Ureter (tissue), 1 donor: ENCODE measurements at regions not wholly inside any gene's neighbourhood (a gene's known extent, or its start where the extent isn't known, plus 50 kb on each side); places are given as distances from the start of the nearest gene placed in this dataset.

Experiments used
- DNase-seq: peaks from one replicate; pipeline ENCODE4 v3.0.0-alpha.2; 2020; ENCODE audit warnings: low spot score
- donor health status: DM: yes; HTN: yes; CAD: no.

- no peak for DNase-seq
Observed at GRCh38 chr4:147360301-147360700, 120.6 kb upstream of the EDNRA start.

GRCh38 chr4:147361726-147362125, 119.2 kb upstream of the EDNRA start:
- no peak for DNase-seq

DNA sequence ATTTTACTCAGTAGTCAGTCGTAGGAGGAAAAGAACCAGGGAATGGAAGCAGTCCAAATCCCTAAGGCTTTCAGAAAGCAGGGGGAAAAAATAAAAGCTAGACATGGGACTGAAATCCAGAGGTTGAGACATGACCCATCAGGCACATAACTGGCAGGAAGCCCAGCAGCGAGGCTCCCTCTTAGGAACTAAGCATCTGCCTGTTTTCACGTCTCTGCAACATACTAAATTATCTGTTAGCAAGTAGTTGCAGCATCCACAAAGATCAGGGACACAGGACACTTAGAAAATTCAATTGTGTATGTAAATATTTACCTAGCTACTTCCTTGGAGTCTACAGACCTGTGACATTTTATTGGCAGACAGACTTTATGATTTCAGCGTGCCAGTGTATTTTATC, 118.0 kb upstream of the EDNRA start:
- DNase-seq, result peak; percentile 64

DNA sequence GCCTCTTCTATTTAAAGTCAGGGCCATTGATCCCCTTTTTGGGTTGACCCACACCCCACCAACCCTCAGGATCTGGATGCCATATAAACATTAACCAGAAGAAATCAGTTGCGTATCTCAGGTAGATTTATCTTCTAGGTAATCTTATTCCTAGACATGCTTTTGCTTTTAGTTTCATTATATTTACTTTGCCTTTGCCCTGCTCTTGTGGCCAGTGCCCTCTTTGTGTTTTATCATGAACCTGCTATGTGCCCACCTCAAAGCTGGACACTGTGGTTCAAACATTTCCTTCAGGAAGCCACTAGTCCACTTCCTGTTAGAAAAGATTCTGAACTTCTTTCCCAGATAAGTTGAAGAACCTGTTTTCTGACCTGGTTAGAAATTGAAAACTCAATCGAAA, 117.4 kb upstream of the EDNRA start:
- DNase-seq, result no peak

- no peak for DNase-seq
Observed at GRCh38 chr4:147365396-147365795, 115.5 kb upstream of the EDNRA start.

DNA sequence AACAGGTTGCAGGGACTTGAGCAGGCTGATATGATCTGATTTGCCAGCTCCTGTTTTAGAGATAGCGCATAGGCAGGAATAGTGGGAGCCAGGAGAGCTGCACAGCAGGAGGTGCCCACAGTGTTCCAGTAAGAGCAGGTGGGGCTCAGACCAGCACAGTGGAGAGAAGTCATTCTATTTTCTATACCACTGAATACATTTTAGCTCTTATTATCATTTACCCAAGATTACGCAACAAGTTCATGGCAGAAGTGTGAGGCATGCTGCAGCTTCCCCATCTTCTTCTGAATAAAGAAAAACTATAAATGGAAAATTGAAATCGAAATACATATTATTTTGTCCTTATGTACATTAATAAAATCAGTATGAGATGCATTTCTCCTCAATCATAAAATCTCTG, 114.7 kb upstream of the EDNRA start:
- no peak for DNase-seq

GRCh38 chr4:147367891-147368290, 113.0 kb upstream of the EDNRA start:
- DNase-seq, result no peak

GRCh38 chr4:147368948-147369347, 111.9 kb upstream of the EDNRA start:
- no peak for DNase-seq

DNA sequence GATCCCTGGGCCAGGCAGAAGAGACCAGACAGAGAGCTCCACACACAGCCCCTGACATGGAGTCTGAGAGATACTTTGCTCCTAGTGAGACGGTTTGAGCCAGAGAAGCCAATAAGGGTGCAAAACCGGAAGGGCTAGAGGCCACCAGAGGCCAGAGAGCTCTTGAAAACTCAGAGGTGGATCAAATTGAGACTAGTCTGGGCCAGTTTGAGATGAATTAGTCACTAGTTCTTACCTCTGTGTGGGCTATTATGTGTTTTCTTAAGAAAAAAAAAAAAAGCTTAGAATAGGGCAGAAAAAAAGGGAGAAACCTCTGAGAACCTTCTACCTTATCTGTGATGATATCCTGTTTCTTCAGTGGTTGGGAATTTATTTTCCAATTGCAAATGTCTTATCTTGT, 110.4 kb upstream of the EDNRA start:
- no peak for DNase-seq

- no peak for DNase-seq
Observed at GRCh38 chr4:147370881-147371280, 110.0 kb upstream of the EDNRA start.

- no peak for DNase-seq
Observed at GRCh38 chr4:147371661-147372060, 109.2 kb upstream of the EDNRA start.

GRCh38 chr4:147378780-147379179, 102.1 kb upstream of the EDNRA start:
- DNase-seq, result no peak

- no peak for DNase-seq
Observed at GRCh38 chr4:147381749-147382148, 99.1 kb upstream of the EDNRA start.

DNA sequence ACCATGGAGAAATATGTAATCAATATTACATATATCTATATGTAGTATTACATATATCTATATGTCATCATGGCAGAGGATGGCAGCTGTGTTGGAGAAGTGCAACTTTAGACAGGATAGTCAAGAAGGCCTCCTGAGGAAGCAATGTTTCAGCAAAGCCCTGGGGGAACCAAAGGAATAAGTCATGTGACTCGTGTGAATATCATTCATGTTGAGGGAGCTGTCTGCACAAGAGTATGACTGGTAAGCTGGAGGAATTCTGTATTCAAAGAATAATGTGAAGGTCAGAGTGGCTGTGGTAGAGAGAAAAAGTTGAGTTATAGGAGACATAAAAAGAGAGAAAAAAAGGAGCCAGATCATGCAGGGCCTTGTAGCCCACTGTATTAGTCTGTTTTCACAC, 92.9 kb upstream of the EDNRA start:
- no peak for DNase-seq

DNA sequence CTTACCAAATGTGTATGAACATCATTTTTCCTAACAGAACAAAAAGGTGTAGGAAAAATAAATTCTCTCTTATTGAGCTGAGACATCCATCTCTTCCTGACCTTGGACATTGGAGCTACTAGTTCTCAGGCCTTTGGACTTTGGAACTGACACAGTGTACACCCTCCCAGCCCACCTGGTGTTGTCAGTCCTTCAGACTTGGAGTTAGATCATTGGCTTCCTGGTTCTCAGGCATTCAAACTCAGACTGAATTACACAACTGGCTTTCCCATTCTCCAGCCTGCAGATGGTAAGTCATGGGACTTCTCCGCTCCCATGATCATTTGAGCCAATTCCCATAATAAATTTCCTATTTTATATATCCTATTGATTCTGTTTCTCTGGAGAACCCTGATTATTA, 84.8 kb upstream of the EDNRA start:
- DNase-seq, result no peak

DNA sequence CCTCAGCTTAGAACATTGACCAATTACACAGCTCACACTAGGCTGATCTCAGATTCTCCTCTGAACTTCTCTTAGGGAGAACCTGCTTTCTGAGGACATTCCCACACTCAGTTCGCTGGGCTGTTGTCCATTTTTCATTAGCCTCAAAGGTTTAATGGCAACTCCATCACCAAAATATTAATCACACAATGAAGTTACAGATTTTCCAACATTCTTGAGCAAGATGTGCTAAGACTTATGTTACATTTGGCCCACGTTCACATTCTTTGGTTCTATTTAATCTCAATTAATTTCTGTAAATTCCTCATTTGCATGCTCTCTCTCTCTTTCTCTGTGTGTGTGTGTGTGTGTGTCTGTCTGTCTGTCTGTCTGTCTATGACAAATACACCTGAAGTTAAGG, 82.3 kb upstream of the EDNRA start:
- no peak for DNase-seq

- no peak for DNase-seq
Observed at GRCh38 chr4:147400721-147401120, 80.2 kb upstream of the EDNRA start.

DNA sequence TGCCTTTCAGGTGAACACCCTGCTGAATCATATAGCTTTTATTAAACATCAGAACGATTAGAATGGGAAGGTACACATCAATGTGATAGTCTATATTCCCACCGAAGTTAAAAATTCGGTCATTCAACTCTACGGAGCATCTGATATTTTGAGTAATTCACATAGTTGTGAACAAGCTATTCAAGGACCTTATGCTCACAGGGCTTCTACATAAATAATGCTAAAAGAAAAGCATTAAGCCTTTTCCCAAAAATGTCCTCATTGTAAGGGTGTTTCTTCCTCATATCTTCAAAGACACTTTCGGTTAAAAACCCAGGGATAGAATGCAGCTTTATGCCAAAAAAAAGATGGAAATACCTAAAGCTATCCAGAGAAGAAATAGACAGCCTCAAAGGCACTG, 79.7 kb upstream of the EDNRA start:
- DNase-seq, result no peak

GRCh38 chr4:147407261-147408045, 73.4 kb upstream of the EDNRA start:
- DNase-seq, result no peak

- DNase-seq, result no peak
Observed at GRCh38 chr4:147408189-147408588, 72.7 kb upstream of the EDNRA start.

DNA sequence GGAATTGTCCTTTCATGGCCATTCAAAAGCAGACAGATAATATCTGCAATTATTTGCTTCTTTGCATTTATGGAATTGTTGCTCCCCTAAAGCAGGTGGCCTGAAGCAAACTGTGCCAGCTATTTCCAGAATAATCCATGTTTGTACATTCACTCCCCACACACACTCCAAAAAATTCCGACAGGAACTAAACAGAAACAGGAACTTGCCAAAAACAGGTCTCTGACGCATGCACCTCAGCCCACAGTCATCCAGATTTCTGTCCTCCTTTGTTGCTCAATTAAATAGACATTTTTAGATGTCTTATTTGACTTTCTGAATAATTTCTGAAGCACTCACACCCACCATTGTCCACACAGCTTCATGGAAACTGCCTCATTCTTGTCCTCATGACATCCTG, 71.5 kb upstream of the EDNRA start:
- DNase-seq, result no peak

GRCh38 chr4:147418226-147418625, 62.7 kb upstream of the EDNRA start:
- no peak for DNase-seq

DNA sequence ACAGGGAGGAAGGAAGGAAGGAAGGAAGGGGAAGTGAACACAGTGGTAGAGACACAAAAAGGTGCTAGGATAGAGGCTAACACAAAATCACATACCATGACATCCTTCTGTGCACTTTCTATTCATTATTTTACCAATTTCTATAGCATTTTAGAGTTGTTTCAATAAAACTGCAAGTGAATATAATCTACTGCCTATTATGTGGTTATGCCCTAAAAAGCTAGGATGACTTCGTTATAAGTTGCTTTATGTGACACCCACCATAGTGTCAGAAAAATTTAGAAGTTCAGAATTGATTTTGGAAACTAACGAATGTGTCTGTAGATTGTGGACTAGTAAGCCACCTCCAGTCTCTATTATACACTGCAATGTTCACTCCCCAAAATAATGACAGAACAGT, 59.4 kb upstream of the EDNRA start:
- DNase-seq, result no peak

- DNase-seq, result no peak
Observed at GRCh38 chr4:147423229-147423628, 57.7 kb upstream of the EDNRA start.
